GM12874 (cell line): ENCODE measurements at regions not wholly inside any gene's neighbourhood (a gene's known extent, or its start where the extent isn't known, plus 50 kb on each side); places are given as distances from the start of the nearest gene placed in this dataset.

Source experiments
- CTCF ChIP-seq: IDR thresholded peaks from 2 replicates; pipeline ENCODE4 v1.5.1; 2011; ENCODE audit warnings: low read depth, mild to moderate bottlenecking, control low read depth, low read length, moderate library complexity; ENCODE audit not compliant: insufficient read depth

DNA sequence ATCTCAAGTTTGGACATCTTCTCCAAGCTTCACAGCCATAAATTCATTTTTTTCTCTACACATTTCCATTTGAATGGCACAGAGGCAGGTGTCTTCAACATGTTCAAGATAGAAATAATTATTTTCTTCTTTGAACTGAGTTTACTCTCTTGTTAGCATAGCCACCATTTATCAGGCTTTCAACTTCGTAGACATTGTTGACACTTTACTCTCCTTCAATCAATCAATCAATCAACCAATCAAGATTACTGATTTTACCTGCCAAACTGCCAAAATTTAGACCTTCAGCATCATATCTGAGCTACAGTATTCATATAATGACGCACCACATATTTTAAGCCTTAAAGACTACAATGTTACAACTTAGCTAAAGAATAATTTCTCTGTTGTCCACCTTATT lies 300.1 kb upstream of the LUZP2 start:
- TF ChIP-seq CTCF = no peak

DNA sequence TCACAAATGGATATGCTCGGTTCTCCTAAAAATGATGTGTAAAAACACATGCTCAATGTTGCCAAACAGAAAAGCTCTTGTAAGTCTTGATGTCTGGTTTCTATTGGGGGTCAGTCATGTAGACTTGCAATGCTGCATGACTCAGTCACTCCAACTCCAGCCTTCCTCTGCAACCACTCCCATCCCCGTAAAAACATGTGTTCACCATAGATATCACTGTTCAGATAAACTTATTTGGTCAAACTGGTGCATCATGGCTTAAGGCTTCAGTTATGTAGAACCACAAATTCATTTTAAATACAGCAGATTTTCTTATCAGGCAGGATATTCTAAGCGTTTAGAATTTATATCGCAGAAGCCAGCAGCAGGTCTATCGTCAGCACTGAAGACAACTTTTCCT lies 298.4 kb upstream of the LUZP2 start:
- no peak for TF ChIP-seq CTCF

GRCh38 chr11:24199461-24199860 lies 297.4 kb upstream of the LUZP2 start:
- TF ChIP-seq CTCF = no peak

DNA sequence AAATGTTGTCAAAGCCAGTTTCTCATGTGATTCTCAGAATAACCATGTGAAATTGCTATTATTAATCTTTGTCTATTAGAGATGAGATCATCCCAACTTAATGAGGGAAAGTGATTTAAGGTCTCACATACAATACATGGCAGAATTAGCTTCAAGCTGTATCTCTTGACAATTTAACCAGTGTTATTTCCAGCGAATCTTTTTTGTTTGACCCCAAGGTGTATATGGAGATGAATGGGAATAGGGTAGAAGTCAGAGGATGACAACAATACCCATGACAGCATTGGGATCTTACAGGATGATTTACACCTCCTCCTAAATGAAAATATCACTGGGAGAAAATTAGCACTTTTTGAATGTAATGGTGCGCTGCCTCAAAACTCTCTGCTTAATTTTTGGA lies 290.8 kb upstream of the LUZP2 start:
- no peak for TF ChIP-seq CTCF

DNA sequence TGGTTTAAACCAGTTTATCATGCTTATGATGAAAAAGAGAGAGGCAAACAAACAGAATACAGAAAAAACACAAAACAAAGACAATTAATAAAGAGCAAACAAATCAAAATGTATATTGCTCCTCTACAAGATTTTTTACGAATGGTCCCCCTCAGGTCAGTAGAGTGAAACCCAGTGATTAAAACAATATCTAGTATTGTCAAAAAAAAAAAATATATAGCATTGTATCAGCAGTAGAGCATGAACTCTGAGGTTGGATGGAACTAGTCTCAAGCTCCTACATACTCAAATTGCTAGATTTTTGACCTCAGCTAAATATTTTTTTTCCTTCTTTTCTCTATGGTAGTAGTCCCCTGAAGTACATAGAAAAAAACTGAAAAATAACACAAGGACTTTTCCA lies 290.3 kb upstream of the LUZP2 start:
- no peak for TF ChIP-seq CTCF

DNA sequence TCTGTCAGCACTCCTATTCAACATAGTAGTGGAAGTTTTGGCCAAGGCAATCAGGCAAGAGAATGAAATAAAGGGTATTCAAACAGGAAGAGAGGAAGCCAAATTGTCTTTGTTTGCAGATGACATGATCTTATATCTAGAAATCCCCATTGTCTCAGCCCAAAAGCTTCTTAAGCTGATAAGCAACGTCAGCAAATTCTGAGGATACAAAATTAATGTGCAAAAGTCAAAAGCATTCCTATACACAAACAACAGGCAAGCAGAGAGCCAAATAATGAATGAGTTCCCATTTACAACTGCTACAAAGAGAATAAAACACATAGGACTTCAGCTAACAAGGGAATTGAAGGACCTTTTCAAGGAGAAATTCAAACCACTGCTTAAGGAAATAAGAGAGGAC lies 280.4 kb upstream of the LUZP2 start:
- no peak for TF ChIP-seq CTCF

GRCh38 chr11:24225501-24225900 lies 271.4 kb upstream of the LUZP2 start:
- no peak for TF ChIP-seq CTCF

GRCh38 chr11:24226606-24227005 lies 270.2 kb upstream of the LUZP2 start:
- TF ChIP-seq CTCF = no peak
